PC-3 (cell line): ENCODE measurements at regions not wholly inside any gene's neighbourhood (a gene's known extent, or its start where the extent isn't known, plus 50 kb on each side); places are given as distances from the start of the nearest gene placed in this dataset.

Source experiments
- ATAC-seq: fragments of 200-7000 bp; cut with Tn5 transposase; 2 replicates; pipeline ENCODE4 v1.9.1; 2020; ENCODE audit warnings: mild to moderate bottlenecking, moderate library complexity
- BruUV-seq: library from RNA; stranded (reverse); fragments of 400-500 nt; replicated peaks from 2 replicates; lab custom pipeline; 2021; lab: Mats Ljungman, UMichigan
- CTCF ChIA-PET: fragments of 300-600 bp; sonication (Branson Sonifier 250); formaldehyde crosslinking; loops from one replicate; lab custom pipeline; 2022; ENCODE audit warnings: antibody characterized with exemption; lab: Charles Lee
- POLR2A ChIA-PET: fragments of 300-600 bp; sonication (Branson Sonifier 250); formaldehyde crosslinking; loops from one replicate; lab custom pipeline; 2022; ENCODE audit warnings: antibody characterized with exemption; ENCODE audit not compliant: unreplicated experiment; lab: Charles Lee
- DNase-seq: peaks from one replicate; pipeline ENCODE4 v3.0.0-alpha.2; 2015
- H2AFZ ChIP-seq: fragments of 300-600 bp; sonication (generic); 2 replicates; pipeline ENCODE4 v1.6.0; 2016; ENCODE audit warnings: antibody characterized with exemption, low read length
- H3F3A ChIP-seq: fragments of 300-600 bp; sonication (generic); one replicate; pipeline ENCODE4 v1.6.0; 2017; ENCODE audit warnings: antibody characterized with exemption, low read length, control low read depth, mild to moderate bottlenecking; ENCODE audit not compliant: unreplicated experiment
- H3K27ac ChIP-seq: fragments of 300-600 bp; sonication (generic); 2 replicates; pipeline ENCODE4 v1.5.1; 2016; ENCODE audit warnings: mild to moderate bottlenecking, low read length
- H3K27me3 ChIP-seq: fragments of 300-600 bp; sonication (generic); 2 replicates; pipeline ENCODE4 v1.6.1; 2016; ENCODE audit warnings: low read length, mixed read lengths
- H3K36me3 ChIP-seq: fragments of 300-600 bp; sonication (generic); 2 replicates; pipeline ENCODE4 v1.6.1; 2016; ENCODE audit warnings: low read depth, mixed run types, low read length, mixed read lengths
- H3K4me1 ChIP-seq: fragments of 300-600 bp; sonication (generic); 2 replicates; pipeline ENCODE4 v1.5.1; 2016; ENCODE audit warnings: low read length; ENCODE audit not compliant: insufficient read depth
- H3K4me2 ChIP-seq: fragments of 300-600 bp; sonication (generic); 2 replicates; pipeline ENCODE4 v1.6.0; 2016; ENCODE audit warnings: low read length
- H3K4me3 ChIP-seq: fragments of 300-600 bp; sonication (generic); 2 replicates; pipeline ENCODE4 v1.5.1; 2016; ENCODE audit warnings: mild to moderate bottlenecking, low read length, mixed read lengths
- H3K79me2 ChIP-seq: fragments of 300-600 bp; sonication (generic); 2 replicates; pipeline ENCODE4 v1.6.1; 2017; ENCODE audit warnings: low read length, mixed read lengths
- H3K9ac ChIP-seq: fragments of 300-600 bp; sonication (generic); 2 replicates; pipeline ENCODE4 v1.6.0; 2016; ENCODE audit warnings: mild to moderate bottlenecking, low read length
- H3K9me2 ChIP-seq: fragments of 300-600 bp; sonication (generic); replicated peaks from 2 replicates; pipeline ENCODE4 v1.6.1; 2016; ENCODE audit warnings: mixed run types, low read length, mixed read lengths
- H3K9me3 ChIP-seq: fragments of 300-600 bp; sonication (generic); 2 replicates; pipeline ENCODE4 v1.6.1; 2016; ENCODE audit warnings: low read length, mixed read lengths
- H4K20me1 ChIP-seq: fragments of 300-600 bp; sonication (generic); 2 replicates; pipeline ENCODE4 v1.6.1; 2016; ENCODE audit warnings: low read length, mixed read lengths
- EZH2 ChIP-seq: fragments of 300-600 bp; sonication (generic); IDR thresholded peaks from one replicate; pipeline ENCODE4 v1.6.1; 2017; ENCODE audit warnings: antibody characterized with exemption, mild to moderate bottlenecking, low read length; ENCODE audit not compliant: unreplicated experiment
- EZH2phosphoT487 ChIP-seq: fragments of 300-600 bp; sonication (generic); IDR thresholded peaks from 2 replicates; pipeline ENCODE4 v1.6.1; 2018; ENCODE audit warnings: mild to moderate bottlenecking, antibody characterized with exemption, low read length, borderline replicate concordance
- intact Hi-C: fragments of 100-400 bp; cut with micrococcal nuclease; formaldehyde crosslinking; loops from 2 replicates; pipeline ENCODE4 v1.9.0; 2023
- TF ChIP-seq, protein P1 (sequence below): fragments of 300-600 bp; sonication (generic); conservative IDR thresholded peaks from 2 replicates; pipeline ENCODE4 v1.5.1; 2017; ENCODE audit warnings: antibody characterized with exemption, low read depth, mild to moderate bottlenecking, low read length

GRCh38 chr3:115251509-115251908, 104.4 kb upstream of the ZBTB20 start:
- DNase-seq (peak; percentile 52), ATAC-seq (peak; percentile 59)
- BruUV-seq: no TSS peak
- Histone ChIP-seq H3K4me1 (peaks cover 24% of the 10 kb centered on the region), H2AFZ (no peak overlapping the region), H3K4me2 (no peak overlapping the region), H3K9me2 (no peaks in the 10 kb centered on the region), H3K36me3 (no peaks in the 10 kb centered on the region), H3K9me3 (no peaks in the 10 kb centered on the region), H3K27me3 (no peaks in the 10 kb centered on the region), H3K79me2 (no peaks in the 10 kb centered on the region), H4K20me1 (no peaks in the 10 kb centered on the region), H3K27ac (no peak overlapping the region), H3K4me3 (no peak overlapping the region), H3F3A (no peaks in the 10 kb centered on the region), H3K9ac (no peak overlapping the region)
- intact Hi-C loops: no loop called here
- TF ChIP-seq, protein P1, sequence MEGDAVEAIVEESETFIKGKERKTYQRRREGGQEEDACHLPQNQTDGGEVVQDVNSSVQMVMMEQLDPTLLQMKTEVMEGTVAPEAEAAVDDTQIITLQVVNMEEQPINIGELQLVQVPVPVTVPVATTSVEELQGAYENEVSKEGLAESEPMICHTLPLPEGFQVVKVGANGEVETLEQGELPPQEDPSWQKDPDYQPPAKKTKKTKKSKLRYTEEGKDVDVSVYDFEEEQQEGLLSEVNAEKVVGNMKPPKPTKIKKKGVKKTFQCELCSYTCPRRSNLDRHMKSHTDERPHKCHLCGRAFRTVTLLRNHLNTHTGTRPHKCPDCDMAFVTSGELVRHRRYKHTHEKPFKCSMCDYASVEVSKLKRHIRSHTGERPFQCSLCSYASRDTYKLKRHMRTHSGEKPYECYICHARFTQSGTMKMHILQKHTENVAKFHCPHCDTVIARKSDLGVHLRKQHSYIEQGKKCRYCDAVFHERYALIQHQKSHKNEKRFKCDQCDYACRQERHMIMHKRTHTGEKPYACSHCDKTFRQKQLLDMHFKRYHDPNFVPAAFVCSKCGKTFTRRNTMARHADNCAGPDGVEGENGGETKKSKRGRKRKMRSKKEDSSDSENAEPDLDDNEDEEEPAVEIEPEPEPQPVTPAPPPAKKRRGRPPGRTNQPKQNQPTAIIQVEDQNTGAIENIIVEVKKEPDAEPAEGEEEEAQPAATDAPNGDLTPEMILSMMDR: no peak
- TF ChIP-seq EZH2phosphoT487 (no peak), EZH2 (no peak)
- POLR2A ChIA-PET: no interaction called here
- CTCF ChIA-PET: no interaction called here

DNA sequence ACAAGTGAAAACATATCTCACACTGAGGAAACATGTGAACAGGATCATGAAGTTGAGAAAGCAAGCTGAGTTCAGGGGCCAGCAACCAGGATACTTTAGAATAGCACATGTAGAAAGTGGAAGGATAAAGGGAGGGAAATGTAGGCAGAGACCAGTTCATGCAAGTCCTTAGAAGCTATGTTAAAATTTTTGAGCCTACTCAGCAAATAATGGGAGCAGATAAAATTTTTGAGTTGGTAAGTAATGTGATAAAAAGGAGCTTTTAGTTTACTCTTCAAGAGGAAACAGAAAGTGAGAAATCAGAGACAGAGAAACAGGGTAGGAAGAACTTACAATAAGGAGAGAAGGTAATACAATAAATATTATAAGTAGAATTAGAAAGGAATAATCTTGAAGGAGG, 105.6 kb upstream of the ZBTB20 start:
- ChIA-PET CTCF (no interaction called here), POLR2A (no interaction called here)
- Histone ChIP-seq H3K4me2 (no peak overlapping the region), H3K27me3 (no peaks in the 10 kb centered on the region), H2AFZ (no peak overlapping the region), H3K9ac (no peak overlapping the region), H3F3A (no peaks in the 10 kb centered on the region), H4K20me1 (no peaks in the 10 kb centered on the region), H3K4me3 (no peak overlapping the region), H3K9me3 (no peaks in the 10 kb centered on the region), H3K36me3 (no peaks in the 10 kb centered on the region), H3K4me1 (peaks cover 17% of the 10 kb centered on the region), H3K79me2 (no peaks in the 10 kb centered on the region), H3K27ac (no peak overlapping the region), H3K9me2 (no peaks in the 10 kb centered on the region)
- intact Hi-C loops: no loop called here
- ATAC-seq (no peak), DNase-seq (no peak)
- BruUV-seq: no TSS peak
- no peak for TF ChIP-seq EZH2phosphoT487
- TF ChIP-seq EZH2: no peak
- TF ChIP-seq, protein P1: no peak

DNA sequence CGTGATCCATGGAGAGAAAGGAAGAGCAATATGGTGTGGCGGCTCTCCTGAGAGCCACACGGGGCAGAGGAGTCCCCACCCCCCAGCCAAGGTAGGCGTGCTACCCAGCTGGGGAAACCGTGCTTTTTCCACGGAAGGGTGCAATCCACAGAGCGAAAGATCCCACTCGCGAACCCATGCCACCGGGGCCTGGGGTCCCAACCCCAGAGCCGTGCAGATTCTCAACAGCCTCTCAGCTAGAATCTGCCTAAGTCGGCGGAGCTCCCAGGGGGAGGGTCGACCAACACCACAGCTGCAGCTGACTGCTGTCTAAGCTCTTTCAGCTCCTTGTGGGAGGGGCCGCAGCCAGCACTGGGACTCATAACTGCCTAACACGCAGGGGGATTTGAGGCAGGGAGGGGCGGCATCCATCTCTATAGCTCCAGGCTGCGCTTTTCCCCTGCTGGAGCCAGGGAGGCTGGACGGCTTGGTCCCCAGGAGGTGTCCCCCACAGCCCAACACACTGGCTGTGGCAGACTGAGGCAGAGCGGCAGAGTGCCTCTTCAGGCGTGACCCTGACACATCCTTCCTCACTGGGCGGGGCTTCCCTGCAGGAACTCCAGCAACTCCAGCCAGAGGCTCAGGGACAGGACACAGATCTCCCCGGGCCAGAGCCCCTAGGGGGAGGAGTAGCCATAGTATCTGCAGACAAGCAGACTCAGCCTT, 107.6 kb upstream of the ZBTB20 start:
- DNase-seq: no peak
- H3K79me2 ChIP-seq: no peaks in the 10 kb centered on the region
- H4K20me1 ChIP-seq: no peaks in the 10 kb centered on the region
- no peak overlapping the region for H3K4me2 ChIP-seq
- no TSS peak for BruUV-seq
- TF ChIP-seq EZH2: no peak
- no peak for TF ChIP-seq EZH2phosphoT487
- TF ChIP-seq, protein P1: no peak
- H3F3A ChIP-seq: no peaks in the 10 kb centered on the region
- no peaks in the 10 kb centered on the region for H3K27me3 ChIP-seq
- no peak for ATAC-seq
- no peak overlapping the region for H2AFZ ChIP-seq
- H3K9me3 ChIP-seq: no peaks in the 10 kb centered on the region
- H3K4me3 ChIP-seq: no peak overlapping the region
- CTCF ChIA-PET: no interaction called here
- no peak overlapping the region for H3K27ac ChIP-seq
- no peaks in the 10 kb centered on the region for H3K9me2 ChIP-seq
- H3K9ac ChIP-seq: no peak overlapping the region
- intact Hi-C loops: no loop called here
- POLR2A ChIA-PET: no interaction called here
- 0 out of 2 replicates have a peak, but pooled peaks cover 6% of the 10 kb centered on the region for H3K4me1 ChIP-seq
- H3K36me3 ChIP-seq: no peaks in the 10 kb centered on the region
